IMR-90 (cell line): ENCODE measurements at regions not wholly inside any gene's neighbourhood (a gene's known extent, or its start where the extent isn't known, plus 50 kb on each side); places are given as distances from the start of the nearest gene placed in this dataset.

ENCODE experiments used
- ATAC-seq: fragments of 200-7000 bp; cut with Tn5 transposase; 2 replicates; pipeline ENCODE4 v1.9.1; 2020; ENCODE audit warnings: low read depth, mild to moderate bottlenecking, moderate library complexity
- BruUV-seq: library from RNA; stranded (reverse); fragments of 400-500 nt; replicated peaks from 2 replicates; lab custom pipeline; 2021; lab: Mats Ljungman, UMichigan
- CTCF ChIA-PET: fragments of 300-600 bp; formaldehyde crosslinking; extraction: SDS; loops from one replicate; lab custom pipeline; 2021; ENCODE audit warnings: antibody characterized with exemption; lab: Yijun Ruan, JAX
- POLR2A ChIA-PET: fragments of 300-600 bp; sonication (Branson Sonifier 250); formaldehyde crosslinking; loops from one replicate; lab custom pipeline; 2022; ENCODE audit warnings: antibody characterized with exemption; ENCODE audit not compliant: unreplicated experiment; lab: Charles Lee
- DNase-seq: peaks from one replicate; pipeline ENCODE4 v3.0.0; 2013
- H2AFZ ChIP-seq: replicated peaks from 2 replicates; pipeline ENCODE3; 2013; ENCODE audit warnings: low read length, mild to moderate bottlenecking; ENCODE audit not compliant: poor library complexity
- H2AK5ac ChIP-seq: 2 replicates; pipeline ENCODE4 v1.6.1; 2013; ENCODE audit warnings: low read depth, low read length, inconsistent platforms
- H2AK9ac ChIP-seq: replicated peaks from 2 replicates; pipeline ENCODE3; 2013; ENCODE audit warnings: mild to moderate bottlenecking, low read depth, low read length, moderate library complexity; ENCODE audit not compliant: poor library complexity
- H2BK120ac ChIP-seq: 2 replicates; pipeline ENCODE4 v1.6.1; 2013; ENCODE audit warnings: low read depth, low read length, inconsistent platforms
- H2BK15ac ChIP-seq: 3 replicates; pipeline ENCODE4 v1.6.1; 2013; ENCODE audit warnings: low read depth, low read length, inconsistent platforms
- H2BK20ac ChIP-seq: 2 replicates; pipeline ENCODE4 v1.6.1; 2013; ENCODE audit warnings: low read depth, mild to moderate bottlenecking, inconsistent platforms, low read length, moderate library complexity
- H2BK5ac ChIP-seq: 2 replicates; pipeline ENCODE4 v1.6.1; 2013; ENCODE audit warnings: mild to moderate bottlenecking, low read depth, low read length, inconsistent platforms; ENCODE audit not compliant: poor library complexity, severe bottlenecking
- H3K14ac ChIP-seq: replicated peaks from 2 replicates; pipeline ENCODE4 v1.6.1; 2013; ENCODE audit warnings: low read depth, low read length, inconsistent platforms
- H3K18ac ChIP-seq: 2 replicates; pipeline ENCODE4 v1.6.1; 2013; ENCODE audit warnings: low read depth, low read length, control low read depth
- H3K23ac ChIP-seq: 2 replicates; pipeline ENCODE4 v1.6.1; 2013; ENCODE audit warnings: low read depth, low read length, inconsistent platforms
- H3K27ac ChIP-seq: 2 replicates; pipeline ENCODE4 v1.5.1; 2013; ENCODE audit warnings: mild to moderate bottlenecking, control low read depth, low read length; ENCODE audit not compliant: insufficient read depth
- H3K27me3 ChIP-seq: 2 replicates; pipeline ENCODE4 v1.6.1; 2013; ENCODE audit warnings: low read length; ENCODE audit not compliant: control insufficient read depth, insufficient read depth
- H3K36me3 ChIP-seq: 2 replicates; pipeline ENCODE4 v1.6.1; 2013; ENCODE audit warnings: low read length, mixed read lengths; ENCODE audit not compliant: control insufficient read depth, insufficient read depth
- H3K4ac ChIP-seq: 2 replicates; pipeline ENCODE4 v1.6.1; 2013; ENCODE audit warnings: low read depth, low read length, inconsistent platforms
- H3K4me1 ChIP-seq: 2 replicates; pipeline ENCODE4 v1.6.1; 2013; ENCODE audit warnings: low read length, mixed read lengths; ENCODE audit not compliant: control insufficient read depth, insufficient read depth
- H3K4me2 ChIP-seq: 2 replicates; pipeline ENCODE4 v1.6.1; 2013; ENCODE audit warnings: low read depth, mild to moderate bottlenecking, control low read depth, low read length, moderate library complexity
- H3K4me3 ChIP-seq: 2 replicates; pipeline ENCODE4 v1.5.1; 2013; ENCODE audit warnings: low read depth, mild to moderate bottlenecking, control low read depth, low read length, moderate library complexity; ENCODE audit not compliant: insufficient read depth
- H3K56ac ChIP-seq: 2 replicates; pipeline ENCODE4 v1.6.1; 2013; ENCODE audit warnings: low read length, inconsistent platforms; ENCODE audit not compliant: insufficient read depth; ENCODE audit errors: extremely low read depth
- H3K79me1 ChIP-seq, 2 experiments: 2 replicates each; pipeline ENCODE4 v1.6.1; 2013; ENCODE audit warnings: low read length in 2 of 2, inconsistent platforms in 1 of 2, low read depth in 1 of 2
- H3K9ac ChIP-seq: 2 replicates; pipeline ENCODE4 v1.6.1; 2013; ENCODE audit warnings: low read depth, low read length, control low read depth
- H3K9me1 ChIP-seq: 2 replicates; pipeline ENCODE4 v1.6.1; 2013; ENCODE audit warnings: low read length, inconsistent platforms; ENCODE audit not compliant: insufficient read depth
- H3K9me3 ChIP-seq: 2 replicates; pipeline ENCODE4 v1.6.1; 2013; ENCODE audit warnings: low read length; ENCODE audit not compliant: control insufficient read depth, insufficient read depth
- H4K20me1 ChIP-seq: 2 replicates; pipeline ENCODE4 v1.6.1; 2013; ENCODE audit warnings: low read length, inconsistent platforms; ENCODE audit not compliant: insufficient read depth
- H4K5ac ChIP-seq: 2 replicates; pipeline ENCODE4 v1.6.1; 2013; ENCODE audit warnings: mild to moderate bottlenecking, low read depth, low read length, control low read depth
- H4K8ac ChIP-seq, 2 experiments: 2 replicates each; pipeline ENCODE4 v1.6.1; 2013; ENCODE audit warnings: low read depth in 2 of 2, low read length in 2 of 2, control low read depth in 1 of 2, inconsistent platforms in 1 of 2
- H4K91ac ChIP-seq: 2 replicates; pipeline ENCODE4 v1.6.1; 2013; ENCODE audit warnings: low read depth, low read length, inconsistent platforms; ENCODE audit not compliant: insufficient read depth
- BHLHE40 ChIP-seq: fragments of 150-350 bp; IDR thresholded peaks from 2 replicates; pipeline ENCODE4 v1.6.1; 2016; ENCODE audit warnings: mild to moderate bottlenecking, low read depth, low read length
- CHD1 ChIP-seq: IDR thresholded peaks from 2 replicates; pipeline ENCODE4 v1.6.1; 2012; ENCODE audit warnings: low read depth, low read length, improper control_type of control experiment
- FOS ChIP-seq: fragments of 150-350 bp; IDR thresholded peaks from 2 replicates; pipeline ENCODE4 v1.6.1; 2016; ENCODE audit warnings: low read depth, low read length
- MAFK ChIP-seq: IDR thresholded peaks from 2 replicates; pipeline ENCODE4 v1.6.1; 2012; ENCODE audit warnings: low read depth, low read length, improper control_type of control experiment
- POLR2A ChIP-seq: IDR thresholded peaks from 2 replicates; pipeline ENCODE4 v1.6.1; 2012; ENCODE audit warnings: mild to moderate bottlenecking, low read depth, low read length
- RAD21 ChIP-seq: IDR thresholded peaks from 2 replicates; pipeline ENCODE4 v1.6.1; 2012; ENCODE audit warnings: low read length, improper control_type of control experiment
- RCOR1 ChIP-seq: IDR thresholded peaks from 2 replicates; pipeline ENCODE4 v1.6.1; 2012; ENCODE audit warnings: mild to moderate bottlenecking, low read length, improper control_type of control experiment; ENCODE audit not compliant: insufficient replicate concordance
- SMC3 ChIP-seq: fragments of 150-350 bp; IDR thresholded peaks from 2 replicates; pipeline ENCODE4 v1.6.1; 2016; ENCODE audit warnings: low read depth, mild to moderate bottlenecking, antibody characterized with exemption, low read length, moderate library complexity
- WGBS, 2 experiments: methylation state at CpG; one replicate each; pipeline versions ENCODE4 v1.1.5 to v1.1.7; 2013; ENCODE audit warnings: missing lambda C conversion rate in 2 of 2; ENCODE audit not compliant: insufficient read length in 1 of 2; ENCODE audit errors: extremely low coverage in 2 of 2; 5-methylcytosine and 5-hydroxymethylcytosine counted together
- dilution Hi-C: fragments of 300-500 bp; cut with HindIII; formaldehyde crosslinking; loops from one replicate; pipeline ENCODE4 v1.14.3; 2018; ENCODE audit warnings: low sequenced_read_pairs; ENCODE audit not compliant: unreplicated experiment
- in situ Hi-C: fragments of 300-500 bp; cut with MboI; formaldehyde crosslinking; loops from 3 replicates; pipeline ENCODE4 v1.14.3; 2019; ENCODE audit warnings: low sequenced_read_pairs, inconsistent platforms, mixed read lengths
- intact Hi-C: fragments of 100-400 bp; cut with micrococcal nuclease; formaldehyde crosslinking; loops from 2 replicates; pipeline ENCODE4 v1.10.0; 2022
- TF ChIP-seq, protein P1 (sequence below): conservative IDR thresholded peaks from 2 replicates; pipeline ENCODE4 v1.5.1; 2012; ENCODE audit warnings: mild to moderate bottlenecking, low read depth, low read length, improper control_type of control experiment

DNA sequence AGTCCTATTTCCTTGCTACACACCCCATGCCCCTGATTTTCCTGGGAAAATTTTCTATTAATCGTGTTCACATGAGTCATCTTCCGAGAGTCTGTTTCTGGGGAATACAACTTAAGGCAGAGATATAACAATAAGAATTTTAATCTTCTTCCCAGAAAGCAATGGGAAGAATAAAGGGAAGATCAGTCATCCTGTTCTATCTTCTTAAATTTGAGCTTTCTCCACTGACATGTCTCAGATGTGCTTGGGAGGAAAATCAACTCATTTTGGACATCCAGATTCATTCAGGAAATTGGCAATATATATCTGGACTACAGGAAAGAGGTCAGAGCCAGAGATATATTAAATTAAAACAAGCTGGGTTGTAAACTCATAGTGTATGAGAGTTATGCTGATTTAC, 62.3 kb upstream of the SPAG16 start:
- Histone ChIP-seq H3K23ac (no peak overlapping the region), H3K18ac (no peak overlapping the region), H2AFZ (no peak overlapping the region), H3K4me3 (no peak overlapping the region), H3K4me2 (no peak overlapping the region), H4K20me1 (no peaks in the 10 kb centered on the region), H4K91ac (no peak overlapping the region), H3K4me1 (no peaks in the 10 kb centered on the region), H3K79me1 (no peaks in the 10 kb centered on the region), H2BK5ac (no peak overlapping the region), H3K36me3 (no peaks in the 10 kb centered on the region), H3K9me1 (no peaks in the 10 kb centered on the region), H3K14ac (no peak overlapping the region), H2AK9ac (no peak overlapping the region), H2BK20ac (no peak overlapping the region), H2BK120ac (no peak overlapping the region), H2AK5ac (no peak overlapping the region), H3K9me3 (no peaks in the 10 kb centered on the region), H3K9ac (no peak overlapping the region), H4K8ac (no peak overlapping the region), H3K56ac (no peak overlapping the region), H3K4ac (no peak overlapping the region), H3K27me3 (no peaks in the 10 kb centered on the region), H4K5ac (no peak overlapping the region), H3K27ac (no peak overlapping the region), H2BK15ac (no peak overlapping the region)
- no peak for TF ChIP-seq MAFK
- no peak for TF ChIP-seq FOS
- no peak for TF ChIP-seq RAD21
- TF ChIP-seq POLR2A, result no peak
- no peak for TF ChIP-seq BHLHE40
- TF ChIP-seq, protein P1, sequence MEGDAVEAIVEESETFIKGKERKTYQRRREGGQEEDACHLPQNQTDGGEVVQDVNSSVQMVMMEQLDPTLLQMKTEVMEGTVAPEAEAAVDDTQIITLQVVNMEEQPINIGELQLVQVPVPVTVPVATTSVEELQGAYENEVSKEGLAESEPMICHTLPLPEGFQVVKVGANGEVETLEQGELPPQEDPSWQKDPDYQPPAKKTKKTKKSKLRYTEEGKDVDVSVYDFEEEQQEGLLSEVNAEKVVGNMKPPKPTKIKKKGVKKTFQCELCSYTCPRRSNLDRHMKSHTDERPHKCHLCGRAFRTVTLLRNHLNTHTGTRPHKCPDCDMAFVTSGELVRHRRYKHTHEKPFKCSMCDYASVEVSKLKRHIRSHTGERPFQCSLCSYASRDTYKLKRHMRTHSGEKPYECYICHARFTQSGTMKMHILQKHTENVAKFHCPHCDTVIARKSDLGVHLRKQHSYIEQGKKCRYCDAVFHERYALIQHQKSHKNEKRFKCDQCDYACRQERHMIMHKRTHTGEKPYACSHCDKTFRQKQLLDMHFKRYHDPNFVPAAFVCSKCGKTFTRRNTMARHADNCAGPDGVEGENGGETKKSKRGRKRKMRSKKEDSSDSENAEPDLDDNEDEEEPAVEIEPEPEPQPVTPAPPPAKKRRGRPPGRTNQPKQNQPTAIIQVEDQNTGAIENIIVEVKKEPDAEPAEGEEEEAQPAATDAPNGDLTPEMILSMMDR, result no peak
- no peak for TF ChIP-seq CHD1
- TF ChIP-seq RCOR1, result no peak
- no peak for TF ChIP-seq SMC3
- intact Hi-C loops (no loop called here), in situ Hi-C loops (no loop called here), dilution Hi-C loops (no loop called here)
- no peak for ATAC-seq
- ChIA-PET POLR2A (no interaction called here), CTCF (no interaction called here)
- no peak for DNase-seq
- no CpG with 5 or more reads among the region's 2 CpGs for WGBS, 2 experiments
- BruUV-seq, result no TSS peak
